ENCODE measurements at regions not wholly inside any gene's neighbourhood (a gene's known extent, or its start where the extent isn't known, plus 50 kb on each side); places are given as distances from the start of the nearest gene placed in this dataset.

GRCh38 chr1:2887941-2888855 is 86.7 kb upstream of the TTC34 start:
- no peak for DNase-seq (ENCODE audit: low read depth in 3 of 3)

GRCh38 chr1:2890221-2890850 is 88.8 kb upstream of the TTC34 start:
- DNase-seq (ENCODE audit: low read depth in 3 of 3), result no peak

DNA sequence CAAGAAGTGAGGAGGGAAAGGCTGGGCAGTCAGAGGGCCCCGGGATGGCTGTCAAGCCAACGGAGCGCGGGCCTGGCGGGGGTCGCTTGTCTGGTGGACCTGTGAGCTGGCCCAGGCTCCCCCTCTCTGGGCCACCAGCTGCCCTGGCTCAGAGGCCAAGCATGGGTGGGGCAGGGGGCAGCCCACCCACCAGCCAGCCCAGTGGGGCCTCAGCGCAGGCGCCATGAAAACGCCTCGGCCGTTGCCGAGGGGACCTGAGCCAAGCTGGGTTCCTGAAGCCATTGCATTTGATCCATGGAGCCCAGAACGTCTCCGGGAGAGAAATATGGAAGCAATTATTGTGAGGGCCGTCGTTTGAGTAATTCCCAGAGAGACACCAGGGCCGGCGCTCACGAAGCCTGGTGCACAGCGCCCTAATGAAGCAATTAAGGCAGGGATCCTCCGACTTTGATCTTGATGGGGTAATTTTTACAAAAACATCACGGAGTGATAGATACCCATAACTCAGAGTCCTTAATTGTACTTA is 90.5 kb upstream of the TTC34 start:
- DNase-seq (ENCODE audit: low read depth in 3 of 3), result no peak

GRCh38 chr1:2893473-2894120 is 92.1 kb upstream of the TTC34 start:
- no peak for DNase-seq (ENCODE audit: low read depth in 3 of 3)

GRCh38 chr1:2894381-2895041 is 93.0 kb upstream of the TTC34 start:
- DNase-seq (ENCODE audit: low read depth in 3 of 3), result no peak

DNA sequence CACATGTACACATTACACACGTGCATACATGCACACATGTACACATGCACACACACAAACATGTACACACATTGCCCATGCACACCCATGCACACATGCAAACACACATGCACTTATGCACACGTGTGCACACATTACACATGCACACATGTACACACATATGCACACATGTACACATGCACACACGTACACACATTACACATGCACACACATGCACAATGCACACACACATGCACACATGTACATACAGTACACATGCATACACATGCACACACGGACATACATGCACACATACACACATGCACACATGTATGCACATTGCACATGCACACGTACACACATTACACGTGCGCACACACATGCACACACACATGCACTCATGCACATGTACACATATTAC is 95.3 kb upstream of the TTC34 start:
- DNase-seq (ENCODE audit: low read depth in 3 of 3), result no peak

DNA sequence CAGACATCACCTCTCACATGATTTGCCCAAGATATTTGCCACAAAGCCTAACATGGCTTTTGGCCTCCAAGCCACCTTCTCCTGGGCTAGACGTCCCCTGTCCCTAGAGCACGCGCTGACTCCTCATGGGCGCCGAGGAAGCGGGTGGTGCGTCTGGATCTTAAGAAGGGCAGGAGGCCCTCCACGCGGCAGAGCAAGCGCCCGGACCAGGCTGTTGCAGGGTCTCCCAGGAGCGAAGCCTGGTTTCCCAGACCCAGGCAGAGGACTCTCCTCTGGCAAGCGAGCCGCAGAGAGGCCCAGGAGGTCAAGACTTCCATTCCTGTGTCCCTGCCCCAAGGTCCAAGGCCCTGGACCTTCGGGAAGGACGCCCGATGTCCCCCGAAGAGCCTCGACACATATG is 101.7 kb upstream of the TTC34 start:
- DNase-seq (ENCODE audit: low read depth in 3 of 3), result no peak

DNA sequence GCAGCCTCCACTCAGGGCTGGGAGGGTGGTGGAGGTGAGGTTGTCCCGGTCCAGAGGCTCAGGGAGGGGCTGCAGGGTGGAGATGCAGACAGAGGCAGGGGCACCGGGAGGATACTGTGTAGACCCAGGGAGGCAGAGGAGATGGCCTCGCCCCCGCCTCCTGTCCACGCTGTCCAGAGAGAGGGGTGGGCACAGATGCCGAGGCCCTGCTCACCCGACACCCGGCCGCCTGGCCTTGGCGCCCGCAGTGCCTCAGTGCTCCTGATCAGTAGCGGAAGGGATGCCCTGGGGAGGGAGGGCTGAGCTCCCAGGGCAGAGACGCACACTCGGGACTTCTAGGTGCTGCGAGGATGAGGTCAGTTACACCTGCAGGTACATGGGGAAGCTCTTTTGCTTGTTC is 102.7 kb upstream of the TTC34 start:
- DNase-seq (ENCODE audit: low read depth in 3 of 3), result no peak

- no peak for DNase-seq (ENCODE audit: low read depth in 3 of 3)
Observed at GRCh38 chr1:2905356-2905755, 103.9 kb upstream of the TTC34 start.

DNA sequence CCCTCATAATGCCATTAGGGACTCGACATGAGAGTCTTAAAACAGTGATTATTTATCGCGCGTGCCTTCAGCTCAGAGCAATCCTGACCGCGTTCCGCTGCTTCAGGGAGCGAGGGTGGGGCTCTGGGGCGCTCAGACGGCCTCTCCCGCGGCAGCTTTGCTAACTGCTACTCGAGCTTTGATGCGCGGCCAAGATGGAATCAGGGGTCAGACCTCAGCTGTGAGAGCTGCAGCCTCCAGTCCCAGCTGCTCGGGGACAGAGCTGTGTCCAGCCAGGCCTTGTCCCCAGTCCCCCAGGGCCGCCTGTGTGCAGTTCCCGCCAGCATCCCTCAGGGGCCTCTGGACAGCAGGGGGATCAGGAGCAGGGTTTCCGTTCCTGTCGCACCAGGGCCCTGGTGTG is 104.6 kb upstream of the TTC34 start:
- no peak for DNase-seq (ENCODE audit: low read depth in 3 of 3)

GRCh38 chr1:2906620-2907019 is 105.1 kb upstream of the TTC34 start:
- DNase-seq (ENCODE audit: low read depth in 3 of 3), result no peak

DNA sequence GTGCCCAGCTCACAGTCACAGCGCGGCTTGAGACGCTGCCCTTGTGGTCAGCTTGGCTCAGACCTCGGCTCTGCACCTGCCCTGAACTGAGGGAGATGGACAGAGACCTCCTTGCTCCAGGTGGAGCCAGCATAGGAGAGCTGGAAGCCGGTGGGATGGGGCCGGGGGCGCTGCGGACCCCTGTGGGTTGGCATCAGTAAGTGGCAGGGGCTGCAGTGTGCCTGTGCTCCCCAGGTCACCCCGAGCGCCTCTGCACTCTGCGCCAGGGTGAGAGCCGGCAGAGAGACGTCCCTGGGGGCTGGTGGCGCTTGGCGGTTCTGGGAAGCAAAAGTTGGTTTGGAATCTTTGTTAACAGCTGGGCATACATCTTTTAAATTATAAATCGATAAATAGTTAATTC is 105.6 kb upstream of the TTC34 start:
- no peak for DNase-seq (ENCODE audit: low read depth in 3 of 3)

DNA sequence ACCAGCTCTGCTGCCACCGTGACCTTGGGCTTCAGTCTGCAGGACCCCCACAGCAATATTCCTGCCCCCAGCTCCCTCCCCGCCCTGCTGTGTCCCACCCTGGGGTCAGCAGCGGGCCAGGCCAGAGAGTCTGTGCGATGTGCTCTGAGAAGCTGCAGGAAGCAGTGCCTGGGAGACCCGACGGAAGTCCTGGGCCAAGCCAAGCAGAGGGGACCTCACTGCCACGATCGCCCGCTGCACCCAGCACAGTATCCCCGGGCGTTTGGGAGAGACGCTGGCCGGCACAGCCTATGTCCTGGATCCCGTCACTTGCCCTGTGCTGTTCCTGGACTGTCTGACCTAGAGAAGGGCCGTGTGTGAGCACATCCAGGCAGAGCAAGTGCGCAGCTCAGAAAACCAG is 106.6 kb upstream of the TTC34 start:
- no peak for DNase-seq (ENCODE audit: low read depth in 3 of 3)

- no peak for DNase-seq (ENCODE audit: low read depth in 3 of 3)
Observed at GRCh38 chr1:2908561-2908960, 107.1 kb upstream of the TTC34 start.

DNA sequence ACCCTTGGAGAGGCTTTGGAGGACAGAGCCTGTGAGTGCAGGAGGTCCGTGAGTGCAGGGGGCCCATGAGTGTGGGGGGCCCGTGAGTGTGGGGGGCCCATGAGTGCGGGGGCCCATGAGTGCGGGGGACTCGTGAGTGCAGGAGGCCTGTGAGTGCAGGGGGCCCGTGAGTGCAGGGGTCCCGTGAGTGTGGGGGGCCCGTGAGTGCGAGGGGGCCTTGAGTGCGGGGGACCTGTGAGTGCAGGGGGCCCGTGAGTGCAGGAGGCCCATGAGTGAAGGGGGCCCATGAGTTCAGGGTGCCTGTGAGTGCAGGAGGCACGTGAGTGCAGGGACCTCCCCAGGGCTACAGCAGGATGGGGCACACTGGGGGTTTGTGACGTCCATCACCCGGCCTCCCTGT is 108.3 kb upstream of the TTC34 start:
- no peak for DNase-seq (ENCODE audit: low read depth in 3 of 3)

GRCh38 chr1:2910211-2910610 is 108.7 kb upstream of the TTC34 start:
- no peak for DNase-seq (ENCODE audit: low read depth in 3 of 3)

- no peak for DNase-seq (ENCODE audit: low read depth in 3 of 3)
Observed at GRCh38 chr1:2911421-2912178, 109.7 kb upstream of the ACTRT2 start.

DNA sequence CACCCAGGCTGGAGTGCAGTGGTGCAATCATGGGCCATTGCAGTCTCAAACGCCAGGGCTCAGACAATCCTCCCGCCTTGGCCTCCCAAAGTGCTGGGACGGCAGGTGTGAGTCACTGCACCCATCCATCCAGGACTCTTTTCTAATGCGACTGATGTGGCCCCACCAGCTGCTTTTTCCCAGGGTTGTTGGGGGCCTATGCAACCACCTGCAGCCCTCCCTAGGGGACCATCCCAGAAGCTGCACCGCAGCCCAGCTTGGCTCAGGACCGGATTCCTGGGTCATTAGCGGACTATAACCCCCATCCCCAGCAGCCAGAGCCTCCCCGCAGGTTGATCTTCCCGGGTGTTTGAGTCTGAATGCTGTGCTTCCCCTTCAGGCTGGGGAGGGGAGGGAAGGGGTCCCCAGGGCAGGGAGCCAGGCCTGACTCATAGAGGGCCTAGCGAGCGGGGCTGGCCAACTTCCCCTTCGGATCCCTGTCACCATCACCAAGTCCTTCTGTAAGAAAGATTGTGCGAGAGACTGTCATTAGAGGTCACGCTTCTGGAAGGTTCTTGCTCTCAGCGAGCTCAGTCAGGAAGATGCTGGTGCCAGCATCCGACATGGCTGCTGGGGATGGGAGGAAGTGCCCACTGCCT is 108.7 kb upstream of the ACTRT2 start:
- no peak for DNase-seq (ENCODE audit: low read depth in 3 of 3)

GRCh38 chr1:2913091-2913490 is 108.2 kb upstream of the ACTRT2 start:
- DNase-seq (ENCODE audit: low read depth in 3 of 3), result no peak

GRCh38 chr1:2914702-2915101 is 106.6 kb upstream of the ACTRT2 start:
- no peak for DNase-seq (ENCODE audit: low read depth in 3 of 3)

DNA sequence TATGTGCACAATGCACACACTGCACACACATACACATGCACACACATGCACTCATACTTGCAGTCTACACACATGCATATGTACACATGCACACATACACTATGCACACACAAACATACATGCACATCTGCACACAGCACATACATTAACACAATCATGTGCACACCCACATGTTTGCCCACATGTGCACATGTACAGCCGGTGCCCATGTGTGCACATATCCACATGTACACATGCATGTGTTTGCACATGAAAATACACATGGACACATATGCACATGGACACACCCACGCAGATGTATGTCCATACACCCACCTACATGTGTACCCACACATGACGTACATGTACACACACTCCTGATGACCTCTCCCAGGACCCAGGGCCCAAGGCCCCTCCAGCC is 105.1 kb upstream of the ACTRT2 start:
- no peak for DNase-seq (ENCODE audit: low read depth in 3 of 3)
